Gastrocnemius medialis (tissue), 4 donors: ENCODE measurements at regions not wholly inside any gene's neighbourhood (a gene's known extent, or its start where the extent isn't known, plus 50 kb on each side); places are given as distances from the start of the nearest gene placed in this dataset.

ENCODE experiments used
- CTCF ChIP-seq, 5 experiments: fragments of 450-650 bp in 3 of 5; fragments of 200-600 bp in 2 of 5; sonication (generic) in 2 of 5; IDR thresholded peaks in 4 of 5; conservative IDR thresholded peaks in 1 of 5; 1 replicate in 4 of 5; 2 replicates in 1 of 5; pipeline ENCODE4 v1.5.1; 2016 to 2019; ENCODE audit warnings: antibody characterized with exemption in 5 of 5, mild to moderate bottlenecking in 3 of 5, moderate library complexity in 3 of 5
- POLR2A ChIP-seq, 2 donors: fragments of 450-650 bp; IDR thresholded peaks; one replicate each; pipeline ENCODE4 v1.6.1; 2017; ENCODE audit warnings: antibody characterized with exemption in 2 of 2, mild to moderate bottlenecking in 2 of 2, moderate library complexity in 2 of 2

- TF ChIP-seq CTCF (IDR thresholded peaks at IDR 0.05 in 4 of 5, conservative IDR thresholded peaks at IDR 0.05 in 1 of 5) (no peak), POLR2A (IDR thresholded peaks at IDR 0.05) (no peak)
These were observed 724.4 kb upstream of the ROBO1 start for GRCh38 chr3:80492162-80492561.
